ENCODE measurements at regions not wholly inside any gene's neighbourhood (a gene's known extent, or its start where the extent isn't known, plus 50 kb on each side); places are given as distances from the start of the nearest gene placed in this dataset.

GRCh38 chrX:16431266-16431665 is 218.7 kb upstream of the S100G start:
- H3K27me3 ChIP-seq = no peaks in the 10 kb centered on the region
- intact Hi-C loops (cut with DNase I) = loop anchor here (10.0 kb wide), 1 partner anchor 234 kb away; no protein-coding TSS in a partner anchor
- TF ChIP-seq POLR2A (IDR thresholded peaks at IDR 0.05; ENCODE audit: low read depth) (no peak), EP300 (IDR thresholded peaks at IDR 0.05) (no peak)
- no peak overlapping the region for H3K4me3 ChIP-seq
- H3K36me3 ChIP-seq = no peaks in the 10 kb centered on the region
- no peak overlapping the region for H3K27ac ChIP-seq (replicated peaks in 1 of 4)
- no peaks in the 10 kb centered on the region for H3K9me3 ChIP-seq
- H3K4me1 ChIP-seq = no peaks in the 10 kb centered on the region
- no peak for DNase-seq (ENCODE audit: extremely low spot score)
- WGBS = 93% methylated on average over 1 of the region's 1 CpG

DNA sequence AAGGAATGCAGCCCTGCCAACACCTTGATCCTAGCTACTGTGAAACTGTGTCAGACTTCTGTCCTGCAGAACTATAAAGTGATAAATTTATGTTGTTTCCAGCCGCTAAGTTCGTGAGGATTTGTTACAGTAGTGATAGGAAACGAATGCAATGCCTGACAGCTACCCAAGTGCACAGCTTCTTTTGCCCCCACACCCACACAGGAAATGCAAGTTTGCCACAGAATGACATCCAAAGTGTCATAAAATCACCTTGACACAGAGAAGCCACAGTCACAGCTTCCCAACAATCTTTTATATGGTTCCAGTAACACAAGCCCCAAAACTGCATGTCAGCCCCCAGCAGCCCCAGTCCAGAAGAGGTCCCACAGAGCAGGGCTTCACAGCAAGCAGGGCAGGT is 216.9 kb upstream of the S100G start:
- no peak for DNase-seq (ENCODE audit: extremely low spot score)
- intact Hi-C loops (cut with DNase I) = loop anchor here (10.0 kb wide), 1 partner anchor 232 kb away; no protein-coding TSS in a partner anchor
- TF ChIP-seq POLR2A (IDR thresholded peaks at IDR 0.05; ENCODE audit: low read depth) = no peak
- TF ChIP-seq CTCF (IDR thresholded peaks at IDR 0.05) = no peak
- TF ChIP-seq POLR2AphosphoS5 (IDR thresholded peaks at IDR 0.05) = no peak
- no peak for TF ChIP-seq EP300 (IDR thresholded peaks at IDR 0.05)
- Histone ChIP-seq H3K9me3 (no peaks in the 10 kb centered on the region), H3K4me3 (no peak overlapping the region), H3K27me3 (no peaks in the 10 kb centered on the region), H3K36me3 (no peaks in the 10 kb centered on the region), H3K27ac (replicated peaks in 1 of 4) (no peak overlapping the region), H3K4me1 (no peaks in the 10 kb centered on the region)
- WGBS = 73% methylated on average over 3 of the region's 3 CpGs

- H3K27ac ChIP-seq (replicated peaks in 1 of 4) = no peak overlapping the region
- TF ChIP-seq POLR2AphosphoS5 (IDR thresholded peaks at IDR 0.05) (no peak), EP300 (IDR thresholded peaks at IDR 0.05) (no peak), CTCF (IDR thresholded peaks at IDR 0.05) (no peak), POLR2A (IDR thresholded peaks at IDR 0.05; ENCODE audit: low read depth) (no peak)
- no peak for DNase-seq (ENCODE audit: extremely low spot score)
- no peaks in the 10 kb centered on the region for H3K36me3 ChIP-seq
- 89% methylated on average over 2 of the region's 2 CpGs for WGBS
- no peaks in the 10 kb centered on the region for H3K9me3 ChIP-seq
- intact Hi-C loops (cut with DNase I) = loop anchor here (10.0 kb wide), 1 partner anchor 229 kb away; no protein-coding TSS in a partner anchor
- H3K27me3 ChIP-seq = no peaks in the 10 kb centered on the region
- H3K4me1 ChIP-seq = no peaks in the 10 kb centered on the region
- no peak overlapping the region for H3K4me3 ChIP-seq
These were observed 214.5 kb upstream of the S100G start for GRCh38 chrX:16435399-16435986.

DNA sequence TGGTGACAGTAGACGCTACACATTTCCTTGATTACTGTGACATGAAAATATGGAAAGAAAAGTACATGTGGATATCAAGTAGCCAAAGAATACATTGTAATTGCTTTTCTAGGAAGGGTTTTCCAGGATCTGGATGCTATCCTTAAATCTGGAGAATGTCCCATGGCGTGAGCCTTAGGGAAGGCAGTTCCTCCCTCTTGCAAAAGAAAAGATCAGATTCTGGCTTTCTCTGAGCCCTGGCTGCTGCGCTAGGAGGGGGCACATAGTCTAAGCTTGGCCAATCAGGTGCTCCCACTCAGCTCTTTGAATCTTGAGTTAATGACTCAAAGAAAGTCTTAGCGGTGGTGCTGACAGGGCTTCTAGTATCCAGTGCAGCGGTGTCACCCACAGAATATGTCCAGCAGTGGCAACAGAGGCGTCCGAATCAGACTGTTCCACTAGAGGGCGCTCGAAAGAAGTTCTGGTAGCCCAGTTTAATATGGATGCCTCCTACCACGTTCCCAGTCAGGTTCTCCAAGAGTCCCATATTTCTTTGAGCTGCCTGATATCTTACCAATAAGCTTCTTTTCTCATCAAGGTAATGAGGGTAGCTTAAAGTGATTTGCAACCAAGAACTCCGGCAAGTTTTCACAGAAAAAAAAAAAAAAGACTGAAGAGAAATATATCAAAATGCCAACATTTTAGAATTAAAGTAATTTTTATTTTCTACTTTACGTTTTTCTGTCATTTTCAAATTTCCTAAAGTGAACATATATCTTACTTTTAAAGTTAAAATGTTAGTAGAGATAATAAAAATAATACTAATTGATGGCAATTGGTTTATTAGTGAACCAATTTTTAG is 213.4 kb upstream of the S100G start:
- WGBS = 31% methylated on average over 12 of the region's 12 CpGs

More for the DNA sequence above, 213.4 kb upstream of the S100G start:
- Histone ChIP-seq H3K27me3 (no peaks in the 10 kb centered on the region), H3K9me3 (no peaks in the 10 kb centered on the region), H3K4me3 (no peak overlapping the region), H3K36me3 (no peaks in the 10 kb centered on the region), H3K27ac (replicated peaks in 1 of 4) (no peak overlapping the region), H3K4me1 (no peaks in the 10 kb centered on the region)
- no peak for TF ChIP-seq EP300 (IDR thresholded peaks at IDR 0.05)
- peak; percentile 54 to 61 (median 60) for TF ChIP-seq CTCF (IDR thresholded peaks at IDR 0.05)
- no peak for TF ChIP-seq POLR2AphosphoS5 (IDR thresholded peaks at IDR 0.05)
- TF ChIP-seq POLR2A (IDR thresholded peaks at IDR 0.05; ENCODE audit: low read depth) = no peak
- DNase-seq (ENCODE audit: extremely low spot score) = no peak
- intact Hi-C loops (cut with DNase I) = loop anchor here (10.0 kb wide), 1 partner anchor 228 kb away; no protein-coding TSS in a partner anchor
